Bronchial epithelial cell (primary cell): ENCODE measurements at regions not wholly inside any gene's neighbourhood (a gene's known extent, or its start where the extent isn't known, plus 50 kb on each side); places are given as distances from the start of the nearest gene placed in this dataset.

Source experiments
- DNase-seq: peaks from one replicate; pipeline ENCODE4 v3.0.0-alpha.2; 2010; ENCODE audit warnings: low read depth
- FAIRE-seq: peaks from 2 replicates; lab custom pipeline; 2011; peaks lifted over from hg19 to GRCh38; lab: Jason Lieb, UNC
- H3K27me3 ChIP-seq: 2 replicates; pipeline ENCODE4 v1.5.1; 2011; ENCODE audit warnings: low read length; ENCODE audit not compliant: control insufficient read depth, insufficient read depth
- H3K36me3 ChIP-seq: 2 replicates; pipeline ENCODE4 v1.5.1; 2011; ENCODE audit warnings: low read length; ENCODE audit not compliant: control insufficient read depth, insufficient read depth
- H3K4me3 ChIP-seq: 2 replicates; pipeline ENCODE4 v1.5.1; 2011; ENCODE audit warnings: mild to moderate bottlenecking, low read depth, low read length, control low read depth
- TF ChIP-seq, protein P1 (sequence below): IDR thresholded peaks from 2 replicates; pipeline ENCODE4 v1.5.1; 2011; ENCODE audit warnings: mild to moderate bottlenecking, moderate library complexity, low read length, control low read depth, inconsistent platforms; ENCODE audit not compliant: insufficient read depth, severe bottlenecking

DNA sequence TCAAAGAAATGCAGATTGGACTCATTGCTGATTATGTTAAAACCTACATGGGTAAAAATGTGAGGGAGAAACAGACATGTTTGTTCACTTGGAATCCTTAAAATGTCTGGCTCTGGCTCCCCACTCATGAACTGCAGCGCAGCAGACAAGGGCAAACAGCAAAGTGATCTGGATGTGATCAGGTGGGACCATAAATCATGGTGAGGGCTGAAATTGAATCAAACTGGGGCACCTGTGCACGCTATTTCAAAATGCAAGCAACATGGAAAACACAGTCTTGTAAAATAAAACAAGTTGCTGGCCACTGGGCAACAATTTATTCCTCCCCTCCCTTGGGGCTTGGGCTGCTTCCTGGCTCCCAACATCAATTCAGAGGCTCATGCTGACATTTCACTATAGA, 373.4 kb downstream of the SEC16B start:
- Histone ChIP-seq H3K36me3 (no peaks in the 10 kb centered on the region), H3K27me3 (no peaks in the 10 kb centered on the region), H3K4me3 (no peak overlapping the region)
- no peak for DNase-seq
- TF ChIP-seq, protein P1, sequence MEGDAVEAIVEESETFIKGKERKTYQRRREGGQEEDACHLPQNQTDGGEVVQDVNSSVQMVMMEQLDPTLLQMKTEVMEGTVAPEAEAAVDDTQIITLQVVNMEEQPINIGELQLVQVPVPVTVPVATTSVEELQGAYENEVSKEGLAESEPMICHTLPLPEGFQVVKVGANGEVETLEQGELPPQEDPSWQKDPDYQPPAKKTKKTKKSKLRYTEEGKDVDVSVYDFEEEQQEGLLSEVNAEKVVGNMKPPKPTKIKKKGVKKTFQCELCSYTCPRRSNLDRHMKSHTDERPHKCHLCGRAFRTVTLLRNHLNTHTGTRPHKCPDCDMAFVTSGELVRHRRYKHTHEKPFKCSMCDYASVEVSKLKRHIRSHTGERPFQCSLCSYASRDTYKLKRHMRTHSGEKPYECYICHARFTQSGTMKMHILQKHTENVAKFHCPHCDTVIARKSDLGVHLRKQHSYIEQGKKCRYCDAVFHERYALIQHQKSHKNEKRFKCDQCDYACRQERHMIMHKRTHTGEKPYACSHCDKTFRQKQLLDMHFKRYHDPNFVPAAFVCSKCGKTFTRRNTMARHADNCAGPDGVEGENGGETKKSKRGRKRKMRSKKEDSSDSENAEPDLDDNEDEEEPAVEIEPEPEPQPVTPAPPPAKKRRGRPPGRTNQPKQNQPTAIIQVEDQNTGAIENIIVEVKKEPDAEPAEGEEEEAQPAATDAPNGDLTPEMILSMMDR = no peak
- no peak for FAIRE-seq

DNA sequence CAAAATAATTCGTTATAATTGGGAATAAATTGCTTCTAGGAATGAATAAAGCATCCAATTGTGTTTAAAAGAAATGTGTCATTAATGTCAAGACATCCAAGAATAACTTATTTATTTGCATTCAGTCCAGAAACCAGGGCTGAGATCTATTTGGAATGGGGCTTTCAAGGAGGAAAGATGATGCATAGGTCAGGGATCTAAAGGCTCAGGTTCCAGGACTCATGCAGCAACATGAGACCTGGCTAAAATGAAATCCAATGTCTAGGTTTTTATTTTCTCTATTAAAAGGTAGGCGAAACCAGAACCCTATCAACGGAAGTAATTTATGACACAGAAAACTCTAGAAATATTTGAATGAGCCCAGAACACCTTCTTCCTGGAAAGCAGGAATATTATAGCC, 376.8 kb downstream of the SEC16B start:
- Histone ChIP-seq H3K4me3 (no peak overlapping the region), H3K27me3 (no peaks in the 10 kb centered on the region), H3K36me3 (no peaks in the 10 kb centered on the region)
- TF ChIP-seq, protein P1 = no peak
- FAIRE-seq (no peak), DNase-seq (no peak)

DNA sequence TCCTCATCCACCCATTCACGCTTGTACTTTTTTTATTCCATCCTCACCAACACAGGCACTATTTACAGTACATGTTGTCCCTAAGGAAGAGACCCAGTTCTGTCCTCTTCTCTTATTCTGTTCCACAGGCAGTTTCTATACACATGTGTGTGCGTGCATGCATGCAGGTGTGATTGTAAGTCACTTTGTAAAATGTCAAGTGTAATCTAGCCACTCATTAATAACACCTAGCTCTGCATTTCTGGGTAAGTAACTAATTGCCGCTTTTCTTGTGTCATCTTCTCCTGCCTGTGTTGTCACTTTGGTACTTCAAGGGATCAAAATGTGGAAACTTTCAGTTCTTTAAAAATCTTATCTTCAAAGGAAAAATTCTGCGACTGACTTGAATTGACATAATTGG, 377.2 kb downstream of the SEC16B start:
- FAIRE-seq (no peak), DNase-seq (no peak)
- TF ChIP-seq, protein P1 = no peak
- Histone ChIP-seq H3K36me3 (no peaks in the 10 kb centered on the region), H3K4me3 (no peak overlapping the region), H3K27me3 (no peaks in the 10 kb centered on the region)

DNA sequence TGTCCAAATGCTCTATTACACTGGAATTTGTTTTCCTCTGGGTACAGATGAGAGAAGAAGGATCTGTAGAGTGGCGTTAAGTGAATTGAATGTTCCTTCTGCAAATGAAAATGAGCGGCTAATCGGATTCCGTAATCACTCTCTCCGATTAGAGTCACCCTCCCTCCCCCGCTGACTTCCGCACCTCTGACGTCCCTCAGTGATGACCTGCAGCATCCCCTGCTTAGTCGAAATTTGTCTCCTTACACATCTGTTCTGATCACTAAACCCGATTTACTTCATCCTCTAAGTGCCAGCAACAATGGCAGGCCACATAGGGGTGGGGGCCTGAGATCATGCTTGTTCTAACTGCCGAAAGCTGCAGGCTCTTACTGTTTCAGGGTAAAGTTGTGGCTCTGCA, 378.7 kb downstream of the SEC16B start:
- TF ChIP-seq, protein P1 = no peak
- no peaks in the 10 kb centered on the region for H3K36me3 ChIP-seq
- DNase-seq = no peak
- no peak for FAIRE-seq
- H3K27me3 ChIP-seq = no peaks in the 10 kb centered on the region
- no peak overlapping the region for H3K4me3 ChIP-seq

DNA sequence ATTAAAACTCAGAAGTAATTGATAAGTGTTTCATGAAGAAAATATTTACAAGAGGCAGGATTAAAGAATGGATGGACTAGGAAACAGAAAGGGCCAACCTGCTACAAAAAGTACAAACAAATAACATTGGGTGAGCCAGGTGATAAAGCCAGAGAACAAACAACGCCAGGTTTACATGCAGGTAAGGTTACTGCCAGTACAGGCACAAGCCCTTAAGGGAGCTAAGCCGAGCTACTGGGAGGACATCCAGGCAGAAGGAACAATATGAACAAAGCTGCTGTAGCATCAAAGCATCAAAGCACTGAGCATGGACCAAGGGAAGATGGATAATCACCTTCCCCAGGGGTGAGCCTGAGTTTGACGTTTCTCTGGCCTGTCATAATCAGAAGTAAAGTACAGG, 380.7 kb downstream of the SEC16B start:
- no peaks in the 10 kb centered on the region for H3K36me3 ChIP-seq
- DNase-seq = no peak
- H3K27me3 ChIP-seq = no peaks in the 10 kb centered on the region
- TF ChIP-seq, protein P1 = no peak
- H3K4me3 ChIP-seq = no peak overlapping the region
- peak; percentile 58 for FAIRE-seq

DNA sequence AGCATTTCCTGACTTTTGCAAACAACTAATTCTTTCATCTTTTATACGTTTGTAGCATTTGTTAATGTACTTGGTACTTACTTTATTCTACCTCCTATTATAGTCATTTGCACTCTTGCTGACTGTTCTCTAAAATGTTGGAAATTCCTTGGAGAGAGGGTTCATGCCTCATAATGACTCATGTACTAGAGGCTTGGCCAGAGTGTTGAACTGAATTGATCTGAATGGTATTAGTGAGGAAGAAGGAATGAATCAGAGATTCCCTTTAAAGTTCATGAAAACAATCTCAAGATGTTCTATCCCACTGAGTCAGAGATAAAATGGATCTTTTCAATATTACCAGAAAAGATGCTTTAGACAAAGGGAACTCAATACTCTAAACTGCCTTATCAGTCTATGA, 383.4 kb downstream of the SEC16B start:
- no peak overlapping the region for H3K4me3 ChIP-seq

More for the DNA sequence above, 383.4 kb downstream of the SEC16B start:
- TF ChIP-seq, protein P1 = no peak
- peak; percentile 94 for DNase-seq
- FAIRE-seq = no peak
- Histone ChIP-seq H3K27me3 (no peaks in the 10 kb centered on the region), H3K36me3 (no peaks in the 10 kb centered on the region)
